HepG2 (cell line): ENCODE measurements at regions not wholly inside any gene's neighbourhood (a gene's known extent, or its start where the extent isn't known, plus 50 kb on each side); places are given as distances from the start of the nearest gene placed in this dataset.
A peak's percentile ranks its signal among the peaks of the same experiment; 100 is the strongest.

Experiments
- ATAC-seq: fragments of 200-7000 bp; cut with Tn5 transposase; 3 replicates; pipeline ENCODE4 v1.9.1; 2020; ENCODE audit warnings: mild to moderate bottlenecking, moderate library complexity
- BruUV-seq: library from RNA; stranded (reverse); fragments of 400-500 nt; replicated peaks from 2 replicates; lab custom pipeline; 2021; lab: Mats Ljungman, UMichigan
- CTCF ChIA-PET: fragments of 300-600 bp; formaldehyde crosslinking; extraction: SDS; loops from one replicate; lab custom pipeline; 2021; ENCODE audit warnings: low total read pairs, inconsistent platforms, low intra/inter-chr PET ratio; lab: Yijun Ruan, JAX
- POLR2A ChIA-PET: fragments of 350-600 bp; sonication (Branson Sonifier 250); formaldehyde crosslinking; loops from one replicate; lab custom pipeline; 2020; ENCODE audit warnings: antibody characterized with exemption, inconsistent platforms; lab: Yijun Ruan, JAX
- DNase-seq: peaks from one replicate; pipeline ENCODE4 v3.0.0-alpha.2; 2015; ENCODE audit warnings: low spot score
- FAIRE-seq: peaks from 3 replicates; lab custom pipeline; 2011; peaks lifted over from hg19 to GRCh38; lab: Jason Lieb, UNC
- H2AFZ ChIP-seq: one replicate; pipeline ENCODE4 v1.6.1; 2011; ENCODE audit warnings: low read length, inconsistent platforms
- H3K27ac ChIP-seq: fragments of 300-600 bp; 3 replicates; pipeline ENCODE4 v1.8.0; 2011; ENCODE audit warnings: mixed run types, mild to moderate bottlenecking, mixed read lengths, low read length, inconsistent platforms; ENCODE audit not compliant: insufficient read depth; ENCODE audit errors: extremely low read length
- H3K27me3 ChIP-seq, 2 experiments: fragments of 200-600 bp in 1 of 2; 2 replicates in 1 of 2; 3 replicates in 1 of 2; pipeline versions ENCODE4 v1.6.0 to v1.8.0; 2011; ENCODE audit warnings: low read length in 2 of 2, mild to moderate bottlenecking in 2 of 2, moderate library complexity in 2 of 2, inconsistent platforms in 1 of 2; ENCODE audit not compliant: insufficient read depth in 2 of 2, control insufficient read depth in 1 of 2
- H3K36me3 ChIP-seq, 2 experiments: fragments of 200-600 bp in 1 of 2; replicated peaks in 1 of 2; 2 replicates in 1 of 2; 3 replicates in 1 of 2; pipeline versions ENCODE4 v1.5.1 to v1.8.0; 2011; ENCODE audit warnings: low read length in 2 of 2, inconsistent platforms in 1 of 2; ENCODE audit not compliant: insufficient read depth in 2 of 2, control insufficient read depth in 1 of 2
- H3K4me1 ChIP-seq: 2 replicates; pipeline ENCODE4 v1.5.1; 2012; ENCODE audit warnings: low read length, inconsistent platforms; ENCODE audit not compliant: insufficient read depth
- H3K4me2 ChIP-seq: 2 replicates; pipeline ENCODE4 v1.6.0; 2011; ENCODE audit warnings: low read depth, low read length, inconsistent platforms
- H3K4me3 ChIP-seq, 3 experiments: fragments of 200-600 bp in 1 of 3; sonication (generic), shearing (Covaris generic) in 1 of 3; replicated peaks in 1 of 3; 2 replicates each; pipeline ENCODE4 v1.5.1; 2011 to 2016; ENCODE audit warnings: low read length in 3 of 3, inconsistent platforms in 2 of 3, low read depth in 2 of 3, mild to moderate bottlenecking in 2 of 3, control low read depth in 1 of 3, mixed read lengths in 1 of 3; ENCODE audit not compliant: insufficient read depth in 1 of 3
- H3K79me2 ChIP-seq: one replicate; pipeline ENCODE4 v1.6.1; 2011; ENCODE audit warnings: low read length, inconsistent platforms; ENCODE audit not compliant: insufficient read depth
- H3K9ac ChIP-seq: 2 replicates; pipeline ENCODE4 v1.6.0; 2011; ENCODE audit warnings: mild to moderate bottlenecking, low read depth, low read length, inconsistent platforms; ENCODE audit not compliant: insufficient read depth
- H3K9me3 ChIP-seq: 2 replicates; pipeline ENCODE4 v1.5.1; 2012; ENCODE audit warnings: mild to moderate bottlenecking, low read length
- H4K20me1 ChIP-seq: 2 replicates; pipeline ENCODE4 v1.6.0; 2011; ENCODE audit warnings: inconsistent platforms, mild to moderate bottlenecking, low read length, moderate library complexity; ENCODE audit not compliant: insufficient read depth
- ELF4 ChIP-seq: sonication (generic); formaldehyde crosslinking; IDR thresholded peaks from 2 replicates; pipeline ENCODE4 v1.5.0; 2020; ENCODE audit warnings: missing genetic modification reagents, mild to moderate bottlenecking, moderate library complexity, borderline replicate concordance
- FOXC1 ChIP-seq: sonication (generic); formaldehyde crosslinking; IDR thresholded peaks from 2 replicates; pipeline ENCODE4 v1.8.0; 2022; ENCODE audit warnings: mild to moderate bottlenecking, missing genetic modification reagents, borderline replicate concordance
- POLR2G ChIP-seq: fragments of 200-400 bp; formaldehyde crosslinking; IDR thresholded peaks from 2 replicates; pipeline ENCODE4 v1.6.1; 2018; ENCODE audit warnings: mild to moderate bottlenecking, low read depth, low read length, moderate library complexity
- SP140L ChIP-seq: sonication (generic); formaldehyde crosslinking; IDR thresholded peaks from 2 replicates; pipeline ENCODE4 v1.4.0; 2020; ENCODE audit warnings: missing genetic modification reagents, borderline replicate concordance
- ZNF543 ChIP-seq: sonication (generic); formaldehyde crosslinking; IDR thresholded peaks from 2 replicates; pipeline ENCODE4 v1.4.0; 2020; ENCODE audit warnings: mild to moderate bottlenecking, missing genetic modification reagents
- ZNF687 ChIP-seq: sonication (generic); formaldehyde crosslinking; IDR thresholded peaks from 2 replicates; pipeline ENCODE4 v1.5.1; 2020; ENCODE audit warnings: mild to moderate bottlenecking, missing genetic modification reagents, moderate library complexity
- ZSCAN25 ChIP-seq: sonication (generic); formaldehyde crosslinking; IDR thresholded peaks from 2 replicates; pipeline ENCODE4 v1.8.0; 2022; ENCODE audit warnings: mild to moderate bottlenecking, missing genetic modification reagents
- WGBS: methylation state at CpG from one replicate; pipeline ENCODE4 v1.1.6; 2017; ENCODE audit warnings: low lambda C conversion rate; 5-methylcytosine and 5-hydroxymethylcytosine counted together
- in situ Hi-C: cut with HindIII; loops from 2 replicates; pipeline ENCODE4 v1.10.0; 2017; ENCODE audit warnings: low pct_unique_long_range_greater_than_20kb; ENCODE audit not compliant: extremely low pct_ligation_motif_present
- intact Hi-C: fragments of 100-400 bp; cut with micrococcal nuclease; formaldehyde crosslinking; loops from one replicate; pipeline ENCODE4 v1.10.0; 2022; ENCODE audit not compliant: unreplicated experiment

- H3K9ac ChIP-seq, result no peak overlapping the region
- no peak overlapping the region for H2AFZ ChIP-seq
- in situ Hi-C loops, result no loop called here
- H3K9me3 ChIP-seq, result no peaks in the 10 kb centered on the region
- DNase-seq (no peak), ATAC-seq (no peak), FAIRE-seq (no peak)
- no peak overlapping the region for H3K27ac ChIP-seq
- H3K27me3 ChIP-seq, result no peaks in the 10 kb centered on the region
- 98% methylated on average over 10 of the region's 13 CpGs for WGBS
- no peaks in the 10 kb centered on the region for H3K79me2 ChIP-seq
- no peaks in the 10 kb centered on the region for H3K36me3 ChIP-seq
- H3K4me1 ChIP-seq, result peaks cover 31% of the 10 kb centered on the region
- CTCF ChIA-PET, result no interaction called here
- BruUV-seq, result no TSS peak
- intact Hi-C loops, result no loop called here
- H4K20me1 ChIP-seq, result no peaks in the 10 kb centered on the region
- POLR2A ChIA-PET, result no interaction called here
- no peak overlapping the region for H3K4me2 ChIP-seq
- H3K4me3 ChIP-seq, result no peak overlapping the region
- no peak for TF ChIP-seq FOXC1 (CRISPR knock-in tag)
- TF ChIP-seq ZSCAN25, result no peak
- no peak for TF ChIP-seq POLR2G
- no peak for TF ChIP-seq ZNF543 (CRISPR knock-in tag)
- peak; percentile 27; the same call in 1 of the 2 replicates for TF ChIP-seq ZNF687
- TF ChIP-seq ELF4 (CRISPR knock-in tag), result no peak
- no peak for TF ChIP-seq SP140L (CRISPR knock-in tag)
Observed at GRCh38 chr2:8160959-8161358, 520.9 kb upstream of the ID2 start.
